GM12872 (cell line): ENCODE measurements at regions not wholly inside any gene's neighbourhood (a gene's known extent, or its start where the extent isn't known, plus 50 kb on each side); places are given as distances from the start of the nearest gene placed in this dataset.

Source experiments
- TF ChIP-seq, protein P1 (sequence below): IDR thresholded peaks from 3 replicates; pipeline ENCODE4 v1.5.1; 2011; ENCODE audit warnings: low read depth, mild to moderate bottlenecking, low read length, moderate library complexity; ENCODE audit not compliant: insufficient read depth

DNA sequence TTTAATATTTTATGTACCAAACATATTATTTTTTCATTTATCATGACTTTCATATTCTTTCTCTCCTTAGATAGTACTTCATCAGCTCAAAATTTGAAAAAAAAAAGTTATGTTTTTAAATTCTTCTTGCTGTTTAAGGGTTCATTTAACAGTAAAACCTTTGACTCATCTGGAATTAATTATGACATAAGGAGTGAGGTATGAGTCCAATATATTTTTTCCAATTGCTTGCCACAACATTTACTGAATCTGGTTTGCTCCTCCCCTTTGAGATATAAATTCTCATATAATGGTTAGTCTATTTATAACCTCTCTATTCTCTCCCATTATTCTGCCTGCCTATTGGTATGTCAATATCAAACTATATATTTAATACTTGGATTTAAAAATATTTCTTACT lies 387.8 kb downstream of the TUSC7 start:
- TF ChIP-seq, protein P1, sequence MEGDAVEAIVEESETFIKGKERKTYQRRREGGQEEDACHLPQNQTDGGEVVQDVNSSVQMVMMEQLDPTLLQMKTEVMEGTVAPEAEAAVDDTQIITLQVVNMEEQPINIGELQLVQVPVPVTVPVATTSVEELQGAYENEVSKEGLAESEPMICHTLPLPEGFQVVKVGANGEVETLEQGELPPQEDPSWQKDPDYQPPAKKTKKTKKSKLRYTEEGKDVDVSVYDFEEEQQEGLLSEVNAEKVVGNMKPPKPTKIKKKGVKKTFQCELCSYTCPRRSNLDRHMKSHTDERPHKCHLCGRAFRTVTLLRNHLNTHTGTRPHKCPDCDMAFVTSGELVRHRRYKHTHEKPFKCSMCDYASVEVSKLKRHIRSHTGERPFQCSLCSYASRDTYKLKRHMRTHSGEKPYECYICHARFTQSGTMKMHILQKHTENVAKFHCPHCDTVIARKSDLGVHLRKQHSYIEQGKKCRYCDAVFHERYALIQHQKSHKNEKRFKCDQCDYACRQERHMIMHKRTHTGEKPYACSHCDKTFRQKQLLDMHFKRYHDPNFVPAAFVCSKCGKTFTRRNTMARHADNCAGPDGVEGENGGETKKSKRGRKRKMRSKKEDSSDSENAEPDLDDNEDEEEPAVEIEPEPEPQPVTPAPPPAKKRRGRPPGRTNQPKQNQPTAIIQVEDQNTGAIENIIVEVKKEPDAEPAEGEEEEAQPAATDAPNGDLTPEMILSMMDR, result no peak

DNA sequence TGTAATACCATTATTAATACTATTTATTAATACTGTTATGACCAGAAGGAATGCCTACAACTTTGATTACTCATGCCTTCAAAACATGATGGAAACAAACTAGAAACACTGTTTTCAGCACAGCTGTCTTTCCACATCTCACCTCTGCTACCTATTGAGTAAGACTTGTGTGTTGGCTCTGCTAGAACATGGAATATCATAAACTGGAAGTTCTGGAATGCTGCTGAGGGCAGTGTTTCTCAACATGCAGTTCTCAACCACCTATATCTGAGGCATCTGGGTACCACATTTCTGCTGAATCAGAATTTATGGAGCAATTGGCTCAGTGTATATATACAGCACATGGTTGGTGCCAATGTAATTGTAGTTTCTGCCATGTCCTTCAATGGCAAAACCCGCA lies 392.1 kb downstream of the TUSC7 start:
- TF ChIP-seq, protein P1, result no peak

DNA sequence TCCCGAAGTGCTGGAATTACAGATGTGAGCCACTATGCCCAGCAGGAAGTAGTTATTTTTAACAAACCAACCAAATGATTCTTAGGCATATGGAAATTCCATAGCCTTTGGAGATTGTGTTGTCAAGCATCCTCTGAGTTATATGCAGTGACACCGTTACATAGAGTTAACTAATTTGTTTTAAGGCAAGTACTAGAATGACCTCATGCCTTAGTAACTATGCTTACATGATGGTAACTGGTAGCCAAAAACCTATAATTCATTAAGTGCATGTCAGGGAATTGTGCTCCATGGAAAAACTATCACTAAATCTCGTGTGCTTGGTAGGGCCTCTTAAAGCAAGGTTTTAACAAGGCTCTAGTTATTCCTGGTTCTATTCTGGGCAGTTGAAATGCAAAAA lies 392.8 kb downstream of the TUSC7 start:
- TF ChIP-seq, protein P1, result no peak

DNA sequence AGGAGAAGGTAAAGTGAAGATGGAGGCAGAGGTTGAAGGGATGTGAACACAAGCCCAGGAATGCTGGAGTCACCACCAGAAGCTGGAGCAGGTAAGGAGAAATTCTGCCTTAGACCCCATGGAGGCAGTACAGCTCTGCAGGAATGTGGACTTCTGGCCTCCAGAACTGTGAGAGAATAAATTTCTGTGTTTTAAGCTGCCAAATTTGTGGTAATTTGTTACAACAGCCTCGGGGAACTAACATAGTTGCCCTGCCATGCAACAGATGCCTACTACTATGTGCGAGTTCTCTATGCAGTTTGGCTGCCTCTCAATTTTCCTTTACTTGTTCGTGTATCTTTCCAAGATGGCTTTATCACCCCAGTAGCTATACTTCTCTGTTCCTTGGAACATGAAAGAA lies 394.1 kb downstream of the TUSC7 start:
- TF ChIP-seq, protein P1, result 0 out of 3 replicates have a peak, but pooled peaks have one; percentile 11

DNA sequence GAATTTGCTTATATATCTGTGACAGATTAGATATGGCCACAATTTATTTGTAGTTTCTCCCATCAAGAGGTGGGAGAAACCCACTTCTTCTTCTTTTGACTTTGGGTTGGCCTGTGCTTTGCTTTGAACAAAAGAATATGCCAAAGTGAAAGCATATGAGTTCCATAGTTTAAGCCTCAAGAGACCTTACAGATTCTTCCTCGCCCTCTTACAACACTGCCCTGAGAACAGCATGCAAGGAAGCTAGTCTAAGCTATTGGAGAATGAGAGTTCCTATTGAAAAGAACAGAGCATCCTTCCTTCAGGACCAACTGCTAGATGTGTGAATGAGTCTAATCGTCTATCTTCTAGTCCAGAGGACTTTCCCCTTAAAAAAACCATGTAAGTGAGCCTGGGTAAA lies 394.8 kb downstream of the TUSC7 start:
- TF ChIP-seq, protein P1, result no peak

DNA sequence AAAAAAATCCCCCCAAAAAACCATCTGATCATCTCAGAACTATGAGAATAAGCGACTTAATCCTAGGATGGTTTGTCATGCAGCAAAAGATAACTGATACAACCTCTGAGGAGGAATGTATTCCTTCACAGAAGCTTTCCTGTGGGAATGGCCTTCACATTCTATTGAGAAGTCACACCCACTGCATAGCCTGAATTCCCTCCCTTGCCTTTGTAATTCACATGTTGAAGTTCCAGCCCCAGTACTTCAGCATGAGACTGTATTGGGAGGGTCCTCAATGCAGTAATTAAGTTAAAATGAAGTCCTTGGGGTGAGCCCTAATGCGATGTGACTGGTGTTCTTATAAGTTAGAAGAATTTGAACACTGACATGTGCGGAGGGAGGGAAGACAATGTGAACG lies 395.2 kb downstream of the TUSC7 start:
- TF ChIP-seq, protein P1, result no peak

DNA sequence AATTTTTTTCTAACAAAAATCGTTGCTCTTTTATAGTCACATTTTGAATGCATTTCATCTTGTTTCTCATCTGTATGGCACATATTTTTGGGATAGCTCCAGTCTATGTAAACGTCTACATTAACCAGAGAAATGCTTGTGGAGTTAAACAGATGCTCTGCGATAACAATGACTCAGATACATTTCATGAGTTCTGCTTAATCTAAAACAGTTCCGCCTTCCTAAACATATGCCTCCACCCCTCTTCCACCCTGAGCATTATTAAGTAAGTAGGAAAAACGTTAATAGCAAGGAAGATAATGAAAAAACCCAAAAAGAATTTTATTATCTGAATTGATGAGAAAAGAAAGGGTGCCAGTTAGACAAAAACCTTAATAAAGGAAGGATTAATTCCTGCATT lies 396.1 kb downstream of the TUSC7 start:
- TF ChIP-seq, protein P1, result no peak

DNA sequence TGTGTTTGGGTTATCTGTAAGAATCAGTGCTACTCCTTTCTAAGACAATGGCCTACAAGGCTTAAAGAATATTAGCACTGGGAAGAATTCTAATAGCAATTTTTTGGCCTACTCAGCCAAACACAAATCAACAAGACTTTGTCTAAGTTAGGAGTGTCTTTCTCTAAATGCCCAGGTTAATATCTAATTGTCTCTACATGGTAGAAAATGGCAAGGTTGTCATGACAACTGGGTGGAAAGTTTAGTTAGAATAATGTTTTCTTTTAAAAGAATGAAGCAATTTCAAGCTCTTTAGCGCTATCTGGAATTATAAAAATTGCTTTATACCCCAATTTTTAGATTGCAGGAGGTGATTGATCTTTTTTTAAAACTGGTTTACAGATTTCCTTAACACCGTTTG lies 396.8 kb downstream of the TUSC7 start:
- TF ChIP-seq, protein P1, result no peak
